IMR-90 (cell line): ENCODE measurements at regions not wholly inside any gene's neighbourhood (a gene's known extent, or its start where the extent isn't known, plus 50 kb on each side); places are given as distances from the start of the nearest gene placed in this dataset.

Source experiments
- ATAC-seq: fragments of 200-7000 bp; cut with Tn5 transposase; 2 replicates; pipeline ENCODE4 v1.9.1; 2020; ENCODE audit warnings: low read depth, mild to moderate bottlenecking, moderate library complexity
- BruUV-seq: library from RNA; stranded (reverse); fragments of 400-500 nt; replicated peaks from 2 replicates; lab custom pipeline; 2021; lab: Mats Ljungman, UMichigan
- CTCF ChIA-PET: fragments of 300-600 bp; formaldehyde crosslinking; extraction: SDS; loops from one replicate; lab custom pipeline; 2021; ENCODE audit warnings: antibody characterized with exemption; lab: Yijun Ruan, JAX
- POLR2A ChIA-PET: fragments of 300-600 bp; sonication (Branson Sonifier 250); formaldehyde crosslinking; loops from one replicate; lab custom pipeline; 2022; ENCODE audit warnings: antibody characterized with exemption; ENCODE audit not compliant: unreplicated experiment; lab: Charles Lee
- DNase-seq: peaks from one replicate; pipeline ENCODE4 v3.0.0; 2013
- H2AFZ ChIP-seq: replicated peaks from 2 replicates; pipeline ENCODE3; 2013; ENCODE audit warnings: low read length, mild to moderate bottlenecking; ENCODE audit not compliant: poor library complexity
- H2AK5ac ChIP-seq: 2 replicates; pipeline ENCODE4 v1.6.1; 2013; ENCODE audit warnings: low read depth, low read length, inconsistent platforms
- H2AK9ac ChIP-seq: replicated peaks from 2 replicates; pipeline ENCODE3; 2013; ENCODE audit warnings: mild to moderate bottlenecking, low read depth, low read length, moderate library complexity; ENCODE audit not compliant: poor library complexity
- H2BK120ac ChIP-seq: 2 replicates; pipeline ENCODE4 v1.6.1; 2013; ENCODE audit warnings: low read depth, low read length, inconsistent platforms
- H2BK15ac ChIP-seq: 3 replicates; pipeline ENCODE4 v1.6.1; 2013; ENCODE audit warnings: low read depth, low read length, inconsistent platforms
- H2BK20ac ChIP-seq: 2 replicates; pipeline ENCODE4 v1.6.1; 2013; ENCODE audit warnings: low read depth, mild to moderate bottlenecking, inconsistent platforms, low read length, moderate library complexity
- H2BK5ac ChIP-seq: 2 replicates; pipeline ENCODE4 v1.6.1; 2013; ENCODE audit warnings: mild to moderate bottlenecking, low read depth, low read length, inconsistent platforms; ENCODE audit not compliant: poor library complexity, severe bottlenecking
- H3K14ac ChIP-seq: replicated peaks from 2 replicates; pipeline ENCODE4 v1.6.1; 2013; ENCODE audit warnings: low read depth, low read length, inconsistent platforms
- H3K18ac ChIP-seq: 2 replicates; pipeline ENCODE4 v1.6.1; 2013; ENCODE audit warnings: low read depth, low read length, control low read depth
- H3K23ac ChIP-seq: 2 replicates; pipeline ENCODE4 v1.6.1; 2013; ENCODE audit warnings: low read depth, low read length, inconsistent platforms
- H3K27ac ChIP-seq: 2 replicates; pipeline ENCODE4 v1.5.1; 2013; ENCODE audit warnings: mild to moderate bottlenecking, control low read depth, low read length; ENCODE audit not compliant: insufficient read depth
- H3K27me3 ChIP-seq: 2 replicates; pipeline ENCODE4 v1.6.1; 2013; ENCODE audit warnings: low read length; ENCODE audit not compliant: control insufficient read depth, insufficient read depth
- H3K36me3 ChIP-seq: 2 replicates; pipeline ENCODE4 v1.6.1; 2013; ENCODE audit warnings: low read length, mixed read lengths; ENCODE audit not compliant: control insufficient read depth, insufficient read depth
- H3K4ac ChIP-seq: 2 replicates; pipeline ENCODE4 v1.6.1; 2013; ENCODE audit warnings: low read depth, low read length, inconsistent platforms
- H3K4me1 ChIP-seq: 2 replicates; pipeline ENCODE4 v1.6.1; 2013; ENCODE audit warnings: low read length, mixed read lengths; ENCODE audit not compliant: control insufficient read depth, insufficient read depth
- H3K4me2 ChIP-seq: 2 replicates; pipeline ENCODE4 v1.6.1; 2013; ENCODE audit warnings: low read depth, mild to moderate bottlenecking, control low read depth, low read length, moderate library complexity
- H3K4me3 ChIP-seq: 2 replicates; pipeline ENCODE4 v1.5.1; 2013; ENCODE audit warnings: low read depth, mild to moderate bottlenecking, control low read depth, low read length, moderate library complexity; ENCODE audit not compliant: insufficient read depth
- H3K56ac ChIP-seq: 2 replicates; pipeline ENCODE4 v1.6.1; 2013; ENCODE audit warnings: low read length, inconsistent platforms; ENCODE audit not compliant: insufficient read depth; ENCODE audit errors: extremely low read depth
- H3K79me1 ChIP-seq, 2 experiments: 2 replicates each; pipeline ENCODE4 v1.6.1; 2013; ENCODE audit warnings: low read length in 2 of 2, inconsistent platforms in 1 of 2, low read depth in 1 of 2
- H3K9ac ChIP-seq: 2 replicates; pipeline ENCODE4 v1.6.1; 2013; ENCODE audit warnings: low read depth, low read length, control low read depth
- H3K9me1 ChIP-seq: 2 replicates; pipeline ENCODE4 v1.6.1; 2013; ENCODE audit warnings: low read length, inconsistent platforms; ENCODE audit not compliant: insufficient read depth
- H3K9me3 ChIP-seq: 2 replicates; pipeline ENCODE4 v1.6.1; 2013; ENCODE audit warnings: low read length; ENCODE audit not compliant: control insufficient read depth, insufficient read depth
- H4K20me1 ChIP-seq: 2 replicates; pipeline ENCODE4 v1.6.1; 2013; ENCODE audit warnings: low read length, inconsistent platforms; ENCODE audit not compliant: insufficient read depth
- H4K5ac ChIP-seq: 2 replicates; pipeline ENCODE4 v1.6.1; 2013; ENCODE audit warnings: mild to moderate bottlenecking, low read depth, low read length, control low read depth
- H4K8ac ChIP-seq, 2 experiments: 2 replicates each; pipeline ENCODE4 v1.6.1; 2013; ENCODE audit warnings: low read depth in 2 of 2, low read length in 2 of 2, control low read depth in 1 of 2, inconsistent platforms in 1 of 2
- H4K91ac ChIP-seq: 2 replicates; pipeline ENCODE4 v1.6.1; 2013; ENCODE audit warnings: low read depth, low read length, inconsistent platforms; ENCODE audit not compliant: insufficient read depth
- BHLHE40 ChIP-seq: fragments of 150-350 bp; IDR thresholded peaks from 2 replicates; pipeline ENCODE4 v1.6.1; 2016; ENCODE audit warnings: mild to moderate bottlenecking, low read depth, low read length
- CEBPB ChIP-seq: IDR thresholded peaks from 2 replicates; pipeline ENCODE4 v1.6.1; 2012; ENCODE audit warnings: low read depth, low read length, improper control_type of control experiment
- CHD1 ChIP-seq: IDR thresholded peaks from 2 replicates; pipeline ENCODE4 v1.6.1; 2012; ENCODE audit warnings: low read depth, low read length, improper control_type of control experiment
- FOS ChIP-seq: fragments of 150-350 bp; IDR thresholded peaks from 2 replicates; pipeline ENCODE4 v1.6.1; 2016; ENCODE audit warnings: low read depth, low read length
- MAFK ChIP-seq: IDR thresholded peaks from 2 replicates; pipeline ENCODE4 v1.6.1; 2012; ENCODE audit warnings: low read depth, low read length, improper control_type of control experiment
- MAZ ChIP-seq: IDR thresholded peaks from 2 replicates; pipeline ENCODE4 v1.6.1; 2012; ENCODE audit warnings: low read depth, mild to moderate bottlenecking, low read length, improper control_type of control experiment, moderate library complexity, borderline replicate concordance
- MXI1 ChIP-seq: IDR thresholded peaks from 2 replicates; pipeline ENCODE4 v1.6.1; 2012; ENCODE audit warnings: low read depth, mild to moderate bottlenecking, low read length, moderate library complexity, borderline replicate concordance
- NFE2L2 ChIP-seq: fragments of 150-350 bp; IDR thresholded peaks from 2 replicates; pipeline ENCODE4 v1.6.1; 2016; ENCODE audit warnings: low read depth, mild to moderate bottlenecking, low read length
- POLR2A ChIP-seq: IDR thresholded peaks from 2 replicates; pipeline ENCODE4 v1.6.1; 2012; ENCODE audit warnings: mild to moderate bottlenecking, low read depth, low read length
- RAD21 ChIP-seq: IDR thresholded peaks from 2 replicates; pipeline ENCODE4 v1.6.1; 2012; ENCODE audit warnings: low read length, improper control_type of control experiment
- RCOR1 ChIP-seq: IDR thresholded peaks from 2 replicates; pipeline ENCODE4 v1.6.1; 2012; ENCODE audit warnings: mild to moderate bottlenecking, low read length, improper control_type of control experiment; ENCODE audit not compliant: insufficient replicate concordance
- RFX5 ChIP-seq: IDR thresholded peaks from 2 replicates; pipeline ENCODE4 v1.8.0; 2012; ENCODE audit warnings: low read depth, mild to moderate bottlenecking, low read length, moderate library complexity
- SMC3 ChIP-seq: fragments of 150-350 bp; IDR thresholded peaks from 2 replicates; pipeline ENCODE4 v1.6.1; 2016; ENCODE audit warnings: low read depth, mild to moderate bottlenecking, antibody characterized with exemption, low read length, moderate library complexity
- WGBS, 2 experiments: methylation state at CpG; one replicate each; pipeline versions ENCODE4 v1.1.5 to v1.1.7; 2013; ENCODE audit warnings: missing lambda C conversion rate in 2 of 2; ENCODE audit not compliant: insufficient read length in 1 of 2; ENCODE audit errors: extremely low coverage in 2 of 2; 5-methylcytosine and 5-hydroxymethylcytosine counted together
- dilution Hi-C: fragments of 300-500 bp; cut with HindIII; formaldehyde crosslinking; loops from one replicate; pipeline ENCODE4 v1.14.3; 2018; ENCODE audit warnings: low sequenced_read_pairs; ENCODE audit not compliant: unreplicated experiment
- in situ Hi-C: fragments of 300-500 bp; cut with MboI; formaldehyde crosslinking; loops from 3 replicates; pipeline ENCODE4 v1.14.3; 2019; ENCODE audit warnings: low sequenced_read_pairs, inconsistent platforms, mixed read lengths
- intact Hi-C: fragments of 100-400 bp; cut with micrococcal nuclease; formaldehyde crosslinking; loops from 2 replicates; pipeline ENCODE4 v1.10.0; 2022
- TF ChIP-seq, protein P1 (sequence below): conservative IDR thresholded peaks from 2 replicates; pipeline ENCODE4 v1.5.1; 2012; ENCODE audit warnings: mild to moderate bottlenecking, low read depth, low read length, improper control_type of control experiment
- TF ChIP-seq, protein P2 (sequence below): fragments of 150-350 bp; IDR thresholded peaks from 2 replicates; pipeline ENCODE4 v1.6.1; 2016; ENCODE audit warnings: low read depth, mild to moderate bottlenecking, low read length, moderate library complexity, borderline replicate concordance

DNA sequence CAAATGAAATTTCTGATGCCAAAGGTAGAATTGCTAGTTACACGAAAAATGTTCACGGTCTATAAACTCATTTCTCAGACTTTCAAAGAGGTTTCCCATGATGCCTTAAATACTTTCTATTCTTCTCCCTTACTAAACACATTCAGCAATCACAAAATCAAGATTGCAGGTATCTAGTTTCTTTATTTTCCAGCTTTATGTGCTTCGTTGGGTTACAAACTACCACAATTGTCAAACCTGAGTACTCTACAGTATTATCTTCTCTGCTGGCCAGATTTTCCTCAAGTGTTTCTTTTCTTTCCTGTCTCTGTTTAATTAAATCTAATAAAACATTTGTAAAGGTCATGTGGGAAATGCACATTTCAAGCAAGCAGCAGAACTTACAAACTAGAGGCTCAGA is 201.8 kb upstream of the ZNF385D start:
- Histone ChIP-seq H2BK5ac (no peak overlapping the region), H3K36me3 (no peaks in the 10 kb centered on the region), H2BK120ac (no peak overlapping the region), H3K18ac (no peak overlapping the region), H2BK15ac (no peak overlapping the region), H2AK9ac (no peak overlapping the region), H3K9me1 (no peaks in the 10 kb centered on the region), H3K23ac (no peak overlapping the region), H3K79me1 (no peaks in the 10 kb centered on the region), H2BK20ac (no peak overlapping the region), H3K27me3 (no peaks in the 10 kb centered on the region), H4K5ac (no peak overlapping the region), H3K4me1 (peaks cover 2% of the 10 kb centered on the region; the same call in 1 of the 2 replicates), H3K4me3 (no peak overlapping the region), H4K91ac (no peak overlapping the region), H3K4ac (no peak overlapping the region), H2AFZ (no peak overlapping the region), H3K56ac (no peak overlapping the region), H3K14ac (no peak overlapping the region), H3K4me2 (no peak overlapping the region), H2AK5ac (no peak overlapping the region), H4K20me1 (no peaks in the 10 kb centered on the region), H4K8ac (no peak overlapping the region), H3K27ac (no peak overlapping the region), H3K9me3 (no peaks in the 10 kb centered on the region), H3K9ac (no peak overlapping the region)
- no TSS peak for BruUV-seq
- intact Hi-C loops, result no loop called here
- TF ChIP-seq MAFK, result no peak
- TF ChIP-seq, protein P1, sequence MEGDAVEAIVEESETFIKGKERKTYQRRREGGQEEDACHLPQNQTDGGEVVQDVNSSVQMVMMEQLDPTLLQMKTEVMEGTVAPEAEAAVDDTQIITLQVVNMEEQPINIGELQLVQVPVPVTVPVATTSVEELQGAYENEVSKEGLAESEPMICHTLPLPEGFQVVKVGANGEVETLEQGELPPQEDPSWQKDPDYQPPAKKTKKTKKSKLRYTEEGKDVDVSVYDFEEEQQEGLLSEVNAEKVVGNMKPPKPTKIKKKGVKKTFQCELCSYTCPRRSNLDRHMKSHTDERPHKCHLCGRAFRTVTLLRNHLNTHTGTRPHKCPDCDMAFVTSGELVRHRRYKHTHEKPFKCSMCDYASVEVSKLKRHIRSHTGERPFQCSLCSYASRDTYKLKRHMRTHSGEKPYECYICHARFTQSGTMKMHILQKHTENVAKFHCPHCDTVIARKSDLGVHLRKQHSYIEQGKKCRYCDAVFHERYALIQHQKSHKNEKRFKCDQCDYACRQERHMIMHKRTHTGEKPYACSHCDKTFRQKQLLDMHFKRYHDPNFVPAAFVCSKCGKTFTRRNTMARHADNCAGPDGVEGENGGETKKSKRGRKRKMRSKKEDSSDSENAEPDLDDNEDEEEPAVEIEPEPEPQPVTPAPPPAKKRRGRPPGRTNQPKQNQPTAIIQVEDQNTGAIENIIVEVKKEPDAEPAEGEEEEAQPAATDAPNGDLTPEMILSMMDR, result no peak
- no peak for TF ChIP-seq MXI1
- no peak for TF ChIP-seq FOS
- TF ChIP-seq CEBPB, result no peak
- TF ChIP-seq, protein P2, sequence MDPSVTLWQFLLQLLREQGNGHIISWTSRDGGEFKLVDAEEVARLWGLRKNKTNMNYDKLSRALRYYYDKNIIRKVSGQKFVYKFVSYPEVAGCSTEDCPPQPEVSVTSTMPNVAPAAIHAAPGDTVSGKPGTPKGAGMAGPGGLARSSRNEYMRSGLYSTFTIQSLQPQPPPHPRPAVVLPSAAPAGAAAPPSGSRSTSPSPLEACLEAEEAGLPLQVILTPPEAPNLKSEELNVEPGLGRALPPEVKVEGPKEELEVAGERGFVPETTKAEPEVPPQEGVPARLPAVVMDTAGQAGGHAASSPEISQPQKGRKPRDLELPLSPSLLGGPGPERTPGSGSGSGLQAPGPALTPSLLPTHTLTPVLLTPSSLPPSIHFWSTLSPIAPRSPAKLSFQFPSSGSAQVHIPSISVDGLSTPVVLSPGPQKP, result no peak
- TF ChIP-seq MAZ, result no peak
- TF ChIP-seq NFE2L2, result no peak
- no peak for TF ChIP-seq RAD21
- TF ChIP-seq POLR2A, result no peak
- TF ChIP-seq RCOR1, result no peak
- no peak for TF ChIP-seq BHLHE40
- no peak for TF ChIP-seq CHD1
- TF ChIP-seq RFX5, result no peak
- no peak for TF ChIP-seq SMC3
- DNase-seq (no peak), ATAC-seq (no peak)
- WGBS, 2 experiments, result 100% methylated on average over 2 of the region's 3 CpGs; no CpG with 5 or more reads in 1 of the 2 experiments
- in situ Hi-C loops, result no loop called here
- dilution Hi-C loops, result no loop called here
- ChIA-PET POLR2A (no interaction called here), CTCF (no interaction called here)
